DMS53 treated with DMSO at 0.1 percent for 48 hours (cell line): ENCODE measurements at regions not wholly inside any gene's neighbourhood (a gene's known extent, or its start where the extent isn't known, plus 50 kb on each side); places are given as distances from the start of the nearest gene placed in this dataset.

Experiments
- DNase-seq: peaks from one replicate; lab custom pipeline; 2025; ENCODE audit not compliant: unreplicated experiment; lab: John Stamatoyannopoulos, UW

- no peak for DNase-seq
Measured at GRCh38 chr4:23741681-23742191, 148.1 kb downstream of the PPARGC1A start.

- DNase-seq, result peak; percentile 38
Measured at GRCh38 chr4:23737571-23737970, 152.3 kb downstream of the PPARGC1A start.

- DNase-seq, result peak; percentile 88
Measured at GRCh38 chr4:23736466-23736865, 153.4 kb downstream of the PPARGC1A start.

- no peak for DNase-seq
Measured at GRCh38 chr4:23734000-23734399, 155.8 kb downstream of the PPARGC1A start.

GRCh38 chr4:23733476-23733875, 156.4 kb downstream of the PPARGC1A start:
- no peak for DNase-seq

GRCh38 chr4:23730998-23731397, 158.8 kb downstream of the PPARGC1A start:
- DNase-seq, result no peak

GRCh38 chr4:23728971-23729370, 160.9 kb downstream of the PPARGC1A start:
- DNase-seq, result no peak

GRCh38 chr4:23728393-23728792, 161.5 kb downstream of the PPARGC1A start:
- no peak for DNase-seq

- no peak for DNase-seq
Measured at GRCh38 chr4:23720556-23720955, 169.3 kb downstream of the PPARGC1A start.

- no peak for DNase-seq
Measured at GRCh38 chr4:23718435-23718834, 171.4 kb downstream of the PPARGC1A start.

- peak; percentile 66 for DNase-seq
Measured at GRCh38 chr4:23717528-23718248, 172.2 kb downstream of the PPARGC1A start.

GRCh38 chr4:23710298-23710697, 179.5 kb downstream of the PPARGC1A start:
- peak; percentile 44 for DNase-seq

GRCh38 chr4:23707652-23708026, 182.2 kb downstream of the PPARGC1A start:
- DNase-seq, result no peak

- no peak for DNase-seq
Measured at GRCh38 chr4:23706972-23707651, 182.7 kb downstream of the PPARGC1A start.

GRCh38 chr4:23700197-23700596, 189.7 kb downstream of the PPARGC1A start:
- DNase-seq, result no peak

- DNase-seq, result no peak
Measured at GRCh38 chr4:23697722-23698121, 192.1 kb downstream of the PPARGC1A start.

- no peak for DNase-seq
Measured at GRCh38 chr4:23697001-23697528, 192.8 kb downstream of the PPARGC1A start.

- no peak for DNase-seq
Measured at GRCh38 chr4:23686169-23686897, 203.5 kb downstream of the PPARGC1A start.

GRCh38 chr4:23685471-23685870, 204.4 kb downstream of the PPARGC1A start:
- no peak for DNase-seq

- DNase-seq, result no peak
Measured at GRCh38 chr4:23680671-23681518, 209.0 kb downstream of the PPARGC1A start.

GRCh38 chr4:23674694-23675093, 215.2 kb downstream of the PPARGC1A start:
- DNase-seq, result no peak
